HL-60 (cell line): ENCODE measurements at regions not wholly inside any gene's neighbourhood (a gene's known extent, or its start where the extent isn't known, plus 50 kb on each side); places are given as distances from the start of the nearest gene placed in this dataset.

Experiments
- DNase-seq, 2 experiments: peaks; one replicate each; pipeline ENCODE4 v3.0.0-alpha.2; 2010 to 2020; ENCODE audit warnings: low read depth in 1 of 2, low spot score in 1 of 2
- H3K27ac ChIP-seq: fragments of 250-450 bp; sonication (Bioruptor Pico); replicated peaks from 2 replicates; pipeline ENCODE4 v1.5.1; 2020; ENCODE audit warnings: mild to moderate bottlenecking, moderate library complexity
- H3K27me3 ChIP-seq: fragments of 250-450 bp; sonication (Bioruptor Pico); 2 replicates; pipeline ENCODE4 v1.5.1; 2021; ENCODE audit warnings: mild to moderate bottlenecking, moderate library complexity; ENCODE audit not compliant: insufficient read depth, poor library complexity, severe bottlenecking
- H3K4me3 ChIP-seq: replicated peaks from 2 replicates; pipeline ENCODE4 v1.5.1; 2011; ENCODE audit warnings: mild to moderate bottlenecking, control low read depth, low read length; ENCODE audit not compliant: insufficient read depth
- GABPA ChIP-seq: IDR thresholded peaks from 2 replicates; pipeline ENCODE4 v1.6.1; 2012; ENCODE audit warnings: low read depth
- POLR2AphosphoS5 ChIP-seq: IDR thresholded peaks from 2 replicates; pipeline ENCODE4 v1.6.1; 2012; ENCODE audit warnings: low read depth
- SPI1 ChIP-seq: IDR thresholded peaks from 2 replicates; pipeline ENCODE4 v1.6.1; 2012; ENCODE audit warnings: low read depth, mild to moderate bottlenecking, borderline replicate concordance
- TF ChIP-seq, protein P1 (sequence below): IDR thresholded peaks from 2 replicates; pipeline ENCODE4 v1.6.1; 2012; ENCODE audit warnings: low read depth; ENCODE audit not compliant: insufficient replicate concordance
- TF ChIP-seq, protein P2 (sequence below): IDR thresholded peaks from one replicate; pipeline ENCODE4 v1.5.1; 2011; ENCODE audit warnings: low read length, control low read depth, inconsistent platforms; ENCODE audit not compliant: insufficient read depth

DNA sequence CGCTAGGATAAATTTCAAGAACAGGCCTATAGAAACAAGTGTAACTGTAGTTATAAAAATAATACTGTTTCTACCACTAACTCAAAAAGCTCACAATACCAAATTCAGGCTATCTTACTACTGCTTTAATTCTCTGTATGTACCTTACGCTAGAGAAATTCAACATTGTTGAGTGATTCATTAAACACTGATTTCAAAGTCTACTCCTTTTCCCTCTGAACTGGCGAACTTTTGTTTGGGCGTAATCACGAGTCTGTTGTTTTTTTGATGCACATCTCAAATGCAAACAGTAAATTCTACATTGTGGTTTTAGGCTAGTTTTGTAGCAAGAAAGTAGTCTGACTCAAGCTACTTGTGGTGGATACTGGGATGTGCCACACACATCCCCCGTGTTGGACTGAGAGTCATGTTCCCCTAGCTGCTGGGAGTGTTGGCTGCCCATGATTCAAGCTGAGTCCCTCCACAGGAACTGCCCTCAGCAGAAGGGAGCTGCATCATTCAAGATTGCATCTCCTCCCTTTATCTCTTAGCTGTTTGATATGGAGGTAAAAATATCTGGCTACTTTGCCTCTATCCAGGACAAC, 406.1 kb downstream of the RAPGEF2 start:
- TF ChIP-seq, protein P1, sequence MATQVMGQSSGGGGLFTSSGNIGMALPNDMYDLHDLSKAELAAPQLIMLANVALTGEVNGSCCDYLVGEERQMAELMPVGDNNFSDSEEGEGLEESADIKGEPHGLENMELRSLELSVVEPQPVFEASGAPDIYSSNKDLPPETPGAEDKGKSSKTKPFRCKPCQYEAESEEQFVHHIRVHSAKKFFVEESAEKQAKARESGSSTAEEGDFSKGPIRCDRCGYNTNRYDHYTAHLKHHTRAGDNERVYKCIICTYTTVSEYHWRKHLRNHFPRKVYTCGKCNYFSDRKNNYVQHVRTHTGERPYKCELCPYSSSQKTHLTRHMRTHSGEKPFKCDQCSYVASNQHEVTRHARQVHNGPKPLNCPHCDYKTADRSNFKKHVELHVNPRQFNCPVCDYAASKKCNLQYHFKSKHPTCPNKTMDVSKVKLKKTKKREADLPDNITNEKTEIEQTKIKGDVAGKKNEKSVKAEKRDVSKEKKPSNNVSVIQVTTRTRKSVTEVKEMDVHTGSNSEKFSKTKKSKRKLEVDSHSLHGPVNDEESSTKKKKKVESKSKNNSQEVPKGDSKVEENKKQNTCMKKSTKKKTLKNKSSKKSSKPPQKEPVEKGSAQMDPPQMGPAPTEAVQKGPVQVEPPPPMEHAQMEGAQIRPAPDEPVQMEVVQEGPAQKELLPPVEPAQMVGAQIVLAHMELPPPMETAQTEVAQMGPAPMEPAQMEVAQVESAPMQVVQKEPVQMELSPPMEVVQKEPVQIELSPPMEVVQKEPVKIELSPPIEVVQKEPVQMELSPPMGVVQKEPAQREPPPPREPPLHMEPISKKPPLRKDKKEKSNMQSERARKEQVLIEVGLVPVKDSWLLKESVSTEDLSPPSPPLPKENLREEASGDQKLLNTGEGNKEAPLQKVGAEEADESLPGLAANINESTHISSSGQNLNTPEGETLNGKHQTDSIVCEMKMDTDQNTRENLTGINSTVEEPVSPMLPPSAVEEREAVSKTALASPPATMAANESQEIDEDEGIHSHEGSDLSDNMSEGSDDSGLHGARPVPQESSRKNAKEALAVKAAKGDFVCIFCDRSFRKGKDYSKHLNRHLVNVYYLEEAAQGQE, result no peak
- no peak for TF ChIP-seq POLR2AphosphoS5
- TF ChIP-seq, protein P2, sequence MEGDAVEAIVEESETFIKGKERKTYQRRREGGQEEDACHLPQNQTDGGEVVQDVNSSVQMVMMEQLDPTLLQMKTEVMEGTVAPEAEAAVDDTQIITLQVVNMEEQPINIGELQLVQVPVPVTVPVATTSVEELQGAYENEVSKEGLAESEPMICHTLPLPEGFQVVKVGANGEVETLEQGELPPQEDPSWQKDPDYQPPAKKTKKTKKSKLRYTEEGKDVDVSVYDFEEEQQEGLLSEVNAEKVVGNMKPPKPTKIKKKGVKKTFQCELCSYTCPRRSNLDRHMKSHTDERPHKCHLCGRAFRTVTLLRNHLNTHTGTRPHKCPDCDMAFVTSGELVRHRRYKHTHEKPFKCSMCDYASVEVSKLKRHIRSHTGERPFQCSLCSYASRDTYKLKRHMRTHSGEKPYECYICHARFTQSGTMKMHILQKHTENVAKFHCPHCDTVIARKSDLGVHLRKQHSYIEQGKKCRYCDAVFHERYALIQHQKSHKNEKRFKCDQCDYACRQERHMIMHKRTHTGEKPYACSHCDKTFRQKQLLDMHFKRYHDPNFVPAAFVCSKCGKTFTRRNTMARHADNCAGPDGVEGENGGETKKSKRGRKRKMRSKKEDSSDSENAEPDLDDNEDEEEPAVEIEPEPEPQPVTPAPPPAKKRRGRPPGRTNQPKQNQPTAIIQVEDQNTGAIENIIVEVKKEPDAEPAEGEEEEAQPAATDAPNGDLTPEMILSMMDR, result no peak
- no peak for TF ChIP-seq SPI1
- TF ChIP-seq GABPA, result no peak
- no peak for DNase-seq
- no peak overlapping the region for H3K4me3 ChIP-seq
- no peak overlapping the region for H3K27ac ChIP-seq
- H3K27me3 ChIP-seq, result no peaks in the 10 kb centered on the region

DNA sequence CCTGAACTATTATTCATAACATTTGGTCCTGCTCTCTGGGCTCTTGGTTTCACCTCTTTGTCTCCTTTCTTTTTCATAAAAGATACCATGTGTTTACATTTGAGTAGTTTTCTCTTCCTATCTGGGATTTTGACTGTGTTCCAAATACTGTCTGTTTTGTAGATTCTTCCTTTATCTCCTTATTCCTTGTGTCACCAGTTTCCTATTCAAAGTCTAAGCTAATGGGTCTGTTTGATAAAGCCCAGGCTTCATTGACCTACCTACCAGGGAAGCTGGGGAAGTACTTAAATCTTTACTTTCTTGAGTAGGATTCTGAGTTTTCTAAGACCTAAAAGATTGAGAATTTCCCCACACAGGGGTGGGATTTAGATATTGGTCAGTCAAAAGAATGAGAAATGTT, 409.5 kb downstream of the RAPGEF2 start:
- H3K27me3 ChIP-seq, result no peaks in the 10 kb centered on the region
- H3K4me3 ChIP-seq, result no peak overlapping the region
- no peak overlapping the region for H3K27ac ChIP-seq
- DNase-seq, result no peak
- TF ChIP-seq, protein P1, result no peak

DNA sequence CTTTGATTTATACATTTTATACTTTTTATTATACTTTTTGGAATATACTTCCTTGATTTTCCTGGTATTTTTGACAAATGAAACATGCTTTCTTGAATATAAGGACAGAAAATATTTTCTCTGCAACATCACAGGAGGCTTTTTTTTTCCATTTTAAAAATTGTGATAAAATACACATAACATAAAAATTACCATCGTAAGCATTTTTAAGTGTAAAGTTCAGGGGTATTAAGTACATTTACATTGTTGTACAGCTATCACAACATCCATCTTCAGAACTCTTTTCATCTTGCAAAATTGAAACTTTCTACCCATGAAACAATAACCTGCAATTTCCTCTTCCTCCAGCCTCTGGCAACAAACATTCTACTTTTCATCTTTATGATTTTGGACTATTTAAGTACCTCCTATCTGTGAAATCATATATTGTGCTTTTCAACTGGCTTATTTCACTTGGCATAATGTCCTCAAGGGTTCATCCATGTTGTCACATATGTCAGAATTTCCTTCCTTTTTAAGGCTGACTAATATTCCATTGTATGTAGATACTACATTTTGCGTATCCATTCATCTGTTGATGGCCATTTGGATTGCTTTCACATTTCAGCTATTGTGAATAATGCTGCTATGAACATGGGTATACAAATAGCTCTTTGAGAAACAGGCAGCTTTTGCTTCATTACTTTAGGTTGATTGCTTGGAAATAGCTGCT, 412.6 kb downstream of the RAPGEF2 start:
- DNase-seq, result no peak
- TF ChIP-seq GABPA (no peak), SPI1 (no peak), POLR2AphosphoS5 (no peak)
- TF ChIP-seq, protein P1, result no peak
- TF ChIP-seq, protein P2, result no peak
- no peaks in the 10 kb centered on the region for H3K27me3 ChIP-seq
- H3K27ac ChIP-seq, result no peak overlapping the region
- H3K4me3 ChIP-seq, result no peak overlapping the region
